ENCODE measurements at regions not wholly inside any gene's neighbourhood (a gene's known extent, or its start where the extent isn't known, plus 50 kb on each side); places are given as distances from the start of the nearest gene placed in this dataset.

GRCh38 chr12:71004578-71004977, 84.0 kb upstream of the PTPRR start:
- TF ChIP-seq, protein P1, sequence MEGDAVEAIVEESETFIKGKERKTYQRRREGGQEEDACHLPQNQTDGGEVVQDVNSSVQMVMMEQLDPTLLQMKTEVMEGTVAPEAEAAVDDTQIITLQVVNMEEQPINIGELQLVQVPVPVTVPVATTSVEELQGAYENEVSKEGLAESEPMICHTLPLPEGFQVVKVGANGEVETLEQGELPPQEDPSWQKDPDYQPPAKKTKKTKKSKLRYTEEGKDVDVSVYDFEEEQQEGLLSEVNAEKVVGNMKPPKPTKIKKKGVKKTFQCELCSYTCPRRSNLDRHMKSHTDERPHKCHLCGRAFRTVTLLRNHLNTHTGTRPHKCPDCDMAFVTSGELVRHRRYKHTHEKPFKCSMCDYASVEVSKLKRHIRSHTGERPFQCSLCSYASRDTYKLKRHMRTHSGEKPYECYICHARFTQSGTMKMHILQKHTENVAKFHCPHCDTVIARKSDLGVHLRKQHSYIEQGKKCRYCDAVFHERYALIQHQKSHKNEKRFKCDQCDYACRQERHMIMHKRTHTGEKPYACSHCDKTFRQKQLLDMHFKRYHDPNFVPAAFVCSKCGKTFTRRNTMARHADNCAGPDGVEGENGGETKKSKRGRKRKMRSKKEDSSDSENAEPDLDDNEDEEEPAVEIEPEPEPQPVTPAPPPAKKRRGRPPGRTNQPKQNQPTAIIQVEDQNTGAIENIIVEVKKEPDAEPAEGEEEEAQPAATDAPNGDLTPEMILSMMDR (optimal IDR thresholded peaks at IDR 0.05 in 1 of 3, IDR thresholded peaks at IDR 0.05 in 1 of 3, conservative IDR thresholded peaks at IDR 0.05 in 1 of 3; ENCODE audit: extremely low read depth in 1 of 3, insufficient read depth in 2 of 3, low read length in 3 of 3), result no peak
- no peak for TF ChIP-seq EZH2 (IDR thresholded peaks at IDR 0.05; ENCODE audit: low read length)

All from keratinocyte (primary cell).